Peyer's patch (tissue), 4 donors: ENCODE measurements at regions not wholly inside any gene's neighbourhood (a gene's known extent, or its start where the extent isn't known, plus 50 kb on each side); places are given as distances from the start of the nearest gene placed in this dataset.

Source experiments
- POLR2A ChIP-seq, 2 donors: fragments of 450-650 bp; IDR thresholded peaks; one replicate each; pipeline ENCODE4 v1.5.1; 2017; ENCODE audit warnings: antibody characterized with exemption in 2 of 2, mild to moderate bottlenecking in 2 of 2, moderate library complexity in 2 of 2
- TF ChIP-seq, protein P1 (sequence below), 6 experiments: fragments of 450-650 bp in 4 of 6; fragments of 200-600 bp in 2 of 6; sonication (generic) in 1 of 6; IDR thresholded peaks; one replicate each; pipeline ENCODE4 v1.5.1; 2017 to 2019; ENCODE audit warnings: antibody characterized with exemption in 6 of 6, mild to moderate bottlenecking in 3 of 6, moderate library complexity in 1 of 6

DNA sequence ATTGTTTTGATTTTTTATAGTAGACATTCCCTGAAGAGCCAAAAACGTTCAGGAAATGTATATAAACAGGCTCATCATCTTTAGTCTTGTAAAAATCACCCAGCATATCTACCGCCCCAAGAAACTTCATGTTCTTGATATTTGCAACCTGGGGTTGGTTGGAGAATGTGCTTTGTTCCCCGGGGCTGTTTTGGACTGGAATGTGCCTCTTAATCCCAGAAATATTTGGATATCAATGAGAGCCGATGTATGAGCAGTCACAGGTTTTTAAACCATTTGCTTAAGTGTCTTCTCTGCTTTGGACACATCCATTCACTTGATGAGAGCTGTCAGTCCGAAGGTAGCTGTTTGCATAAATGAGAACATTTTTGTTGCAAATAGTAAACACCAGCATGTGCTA, 449.7 kb downstream of the PCDH7 start:
- TF ChIP-seq, protein P1, sequence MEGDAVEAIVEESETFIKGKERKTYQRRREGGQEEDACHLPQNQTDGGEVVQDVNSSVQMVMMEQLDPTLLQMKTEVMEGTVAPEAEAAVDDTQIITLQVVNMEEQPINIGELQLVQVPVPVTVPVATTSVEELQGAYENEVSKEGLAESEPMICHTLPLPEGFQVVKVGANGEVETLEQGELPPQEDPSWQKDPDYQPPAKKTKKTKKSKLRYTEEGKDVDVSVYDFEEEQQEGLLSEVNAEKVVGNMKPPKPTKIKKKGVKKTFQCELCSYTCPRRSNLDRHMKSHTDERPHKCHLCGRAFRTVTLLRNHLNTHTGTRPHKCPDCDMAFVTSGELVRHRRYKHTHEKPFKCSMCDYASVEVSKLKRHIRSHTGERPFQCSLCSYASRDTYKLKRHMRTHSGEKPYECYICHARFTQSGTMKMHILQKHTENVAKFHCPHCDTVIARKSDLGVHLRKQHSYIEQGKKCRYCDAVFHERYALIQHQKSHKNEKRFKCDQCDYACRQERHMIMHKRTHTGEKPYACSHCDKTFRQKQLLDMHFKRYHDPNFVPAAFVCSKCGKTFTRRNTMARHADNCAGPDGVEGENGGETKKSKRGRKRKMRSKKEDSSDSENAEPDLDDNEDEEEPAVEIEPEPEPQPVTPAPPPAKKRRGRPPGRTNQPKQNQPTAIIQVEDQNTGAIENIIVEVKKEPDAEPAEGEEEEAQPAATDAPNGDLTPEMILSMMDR (IDR thresholded peaks at IDR 0.05): no peak
- no peak for TF ChIP-seq POLR2A (IDR thresholded peaks at IDR 0.05)
